NB4 (cell line): ENCODE measurements at regions not wholly inside any gene's neighbourhood (a gene's known extent, or its start where the extent isn't known, plus 50 kb on each side); places are given as distances from the start of the nearest gene placed in this dataset.

ENCODE experiments used
- DNase-seq: peaks from one replicate; pipeline ENCODE4 v3.0.0; 2010; ENCODE audit warnings: low read depth
- H3K4me3 ChIP-seq: one replicate; pipeline ENCODE4 v1.5.1; 2011; ENCODE audit warnings: mild to moderate bottlenecking, low read depth, low read length, moderate library complexity
- MYC ChIP-seq: IDR thresholded peaks from 2 replicates; pipeline ENCODE4 v1.6.1; 2011; ENCODE audit warnings: low read depth, low read length
- POLR2A ChIP-seq: IDR thresholded peaks from 2 replicates; pipeline ENCODE4 v1.6.1; 2011; ENCODE audit warnings: mild to moderate bottlenecking; ENCODE audit not compliant: insufficient read length; ENCODE audit errors: extremely low read depth
- TF ChIP-seq, protein P1 (sequence below): IDR thresholded peaks from 2 replicates; pipeline ENCODE4 v1.6.1; 2011; ENCODE audit warnings: low read depth, low read length
- TF ChIP-seq, protein P2 (sequence below): IDR thresholded peaks from one replicate; pipeline ENCODE4 v1.5.1; 2012; ENCODE audit warnings: low read depth, low read length

GRCh38 chr7:118777308-118777707, 552.8 kb downstream of the ANKRD7 start:
- H3K4me3 ChIP-seq: no peak overlapping the region
- no peak for DNase-seq
- TF ChIP-seq MYC (no peak), POLR2A (no peak)
- TF ChIP-seq, protein P1, sequence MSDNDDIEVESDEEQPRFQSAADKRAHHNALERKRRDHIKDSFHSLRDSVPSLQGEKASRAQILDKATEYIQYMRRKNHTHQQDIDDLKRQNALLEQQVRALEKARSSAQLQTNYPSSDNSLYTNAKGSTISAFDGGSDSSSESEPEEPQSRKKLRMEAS: no peak
- TF ChIP-seq, protein P2, sequence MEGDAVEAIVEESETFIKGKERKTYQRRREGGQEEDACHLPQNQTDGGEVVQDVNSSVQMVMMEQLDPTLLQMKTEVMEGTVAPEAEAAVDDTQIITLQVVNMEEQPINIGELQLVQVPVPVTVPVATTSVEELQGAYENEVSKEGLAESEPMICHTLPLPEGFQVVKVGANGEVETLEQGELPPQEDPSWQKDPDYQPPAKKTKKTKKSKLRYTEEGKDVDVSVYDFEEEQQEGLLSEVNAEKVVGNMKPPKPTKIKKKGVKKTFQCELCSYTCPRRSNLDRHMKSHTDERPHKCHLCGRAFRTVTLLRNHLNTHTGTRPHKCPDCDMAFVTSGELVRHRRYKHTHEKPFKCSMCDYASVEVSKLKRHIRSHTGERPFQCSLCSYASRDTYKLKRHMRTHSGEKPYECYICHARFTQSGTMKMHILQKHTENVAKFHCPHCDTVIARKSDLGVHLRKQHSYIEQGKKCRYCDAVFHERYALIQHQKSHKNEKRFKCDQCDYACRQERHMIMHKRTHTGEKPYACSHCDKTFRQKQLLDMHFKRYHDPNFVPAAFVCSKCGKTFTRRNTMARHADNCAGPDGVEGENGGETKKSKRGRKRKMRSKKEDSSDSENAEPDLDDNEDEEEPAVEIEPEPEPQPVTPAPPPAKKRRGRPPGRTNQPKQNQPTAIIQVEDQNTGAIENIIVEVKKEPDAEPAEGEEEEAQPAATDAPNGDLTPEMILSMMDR: no peak

- DNase-seq: no peak
- H3K4me3 ChIP-seq: no peak overlapping the region
- no peak for TF ChIP-seq MYC
- TF ChIP-seq, protein P2: no peak
- TF ChIP-seq POLR2A: no peak
- TF ChIP-seq, protein P1: no peak
Measured at GRCh38 chr7:118792682-118793081, 568.2 kb downstream of the ANKRD7 start.

GRCh38 chr7:118793582-118793981, 569.1 kb downstream of the ANKRD7 start:
- peak; percentile 57 for DNase-seq
- H3K4me3 ChIP-seq: no peak overlapping the region
- TF ChIP-seq POLR2A (no peak), MYC (no peak)
- TF ChIP-seq, protein P2: no peak
- TF ChIP-seq, protein P1: no peak

- TF ChIP-seq MYC (no peak), POLR2A (no peak)
- TF ChIP-seq, protein P2: no peak
- TF ChIP-seq, protein P1: no peak
Measured at GRCh38 chr7:118794419-118794818, 569.9 kb downstream of the ANKRD7 start.

DNA sequence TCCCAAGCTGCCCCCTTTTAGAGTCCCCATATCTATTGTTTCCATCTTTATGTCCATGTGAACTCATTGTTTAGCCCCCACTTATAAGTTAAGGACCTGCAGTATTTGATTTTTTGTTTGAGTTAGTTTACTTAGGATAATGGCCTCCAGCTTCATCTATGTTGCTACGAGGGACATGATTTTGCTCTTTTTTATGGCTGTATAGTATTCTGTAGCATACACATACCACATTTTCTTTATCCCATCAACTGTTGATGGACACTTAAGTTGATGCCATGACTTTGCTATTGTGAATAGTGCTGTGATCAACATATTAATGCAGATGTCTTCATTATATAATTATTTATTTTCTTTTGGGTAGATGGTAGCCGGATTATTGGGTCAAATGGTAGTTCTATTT, 576.9 kb downstream of the ANKRD7 start:
- no peak for DNase-seq
- TF ChIP-seq, protein P1: no peak
- TF ChIP-seq, protein P2: no peak
- no peak for TF ChIP-seq POLR2A
- no peak for TF ChIP-seq MYC
- no peak overlapping the region for H3K4me3 ChIP-seq

More at GRCh38 chr7:118794419-118794818, 569.9 kb downstream of the ANKRD7 start:
- no peak for DNase-seq
- no peak overlapping the region for H3K4me3 ChIP-seq

GRCh38 chr7:118802726-118803125, 578.2 kb downstream of the ANKRD7 start:
- TF ChIP-seq, protein P2: no peak
- TF ChIP-seq POLR2A (no peak), MYC (no peak)
- TF ChIP-seq, protein P1: no peak
- H3K4me3 ChIP-seq: no peak overlapping the region
- no peak for DNase-seq
